Kidney epithelial cell (primary cell): ENCODE measurements at regions not wholly inside any gene's neighbourhood (a gene's known extent, or its start where the extent isn't known, plus 50 kb on each side); places are given as distances from the start of the nearest gene placed in this dataset.
A peak's percentile ranks its signal among the peaks of the same experiment; 100 is the strongest.

Source experiments
- DNase-seq: peaks from one replicate; pipeline ENCODE4 v3.0.0-alpha.2; 2010; ENCODE audit warnings: low read depth
- H3K27me3 ChIP-seq: 2 replicates; pipeline ENCODE4 v1.6.0; 2011; ENCODE audit warnings: low read length; ENCODE audit not compliant: control insufficient read depth, insufficient read depth
- H3K36me3 ChIP-seq: 2 replicates; pipeline ENCODE4 v1.5.1; 2011; ENCODE audit warnings: low read length; ENCODE audit not compliant: control insufficient read depth, insufficient read depth
- H3K4me3 ChIP-seq: 2 replicates; pipeline ENCODE4 v1.5.1; 2011; ENCODE audit warnings: low read depth, mild to moderate bottlenecking, control low read depth, low read length
- TF ChIP-seq, protein P1 (sequence below): IDR thresholded peaks from 2 replicates; pipeline ENCODE4 v1.5.1; 2011; ENCODE audit warnings: mild to moderate bottlenecking, moderate library complexity, low read length, control low read depth, inconsistent platforms; ENCODE audit not compliant: insufficient read depth, poor library complexity, severe bottlenecking

DNA sequence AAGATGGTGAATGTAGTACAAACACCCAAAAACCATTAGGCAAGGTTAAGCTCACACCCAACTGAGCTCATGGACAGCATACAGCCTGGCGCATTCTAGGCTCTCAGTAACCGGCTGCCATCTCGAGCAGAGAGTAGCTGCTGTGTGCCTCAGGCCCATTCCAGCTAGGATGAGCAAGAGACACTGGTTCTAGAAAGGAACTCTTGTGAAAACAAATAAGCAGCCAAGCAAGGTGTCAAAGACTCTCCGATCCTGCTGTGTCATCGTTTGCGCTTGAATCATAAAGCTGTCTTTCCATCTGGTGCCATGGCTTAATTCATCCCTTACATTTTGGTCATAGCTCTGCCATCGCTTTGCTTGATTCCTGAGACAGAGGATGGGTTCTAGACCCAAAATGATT lies 135.4 kb upstream of the MSX2 start:
- Histone ChIP-seq H3K27me3 (no peaks in the 10 kb centered on the region), H3K4me3 (no peak overlapping the region), H3K36me3 (no peaks in the 10 kb centered on the region)
- TF ChIP-seq, protein P1, sequence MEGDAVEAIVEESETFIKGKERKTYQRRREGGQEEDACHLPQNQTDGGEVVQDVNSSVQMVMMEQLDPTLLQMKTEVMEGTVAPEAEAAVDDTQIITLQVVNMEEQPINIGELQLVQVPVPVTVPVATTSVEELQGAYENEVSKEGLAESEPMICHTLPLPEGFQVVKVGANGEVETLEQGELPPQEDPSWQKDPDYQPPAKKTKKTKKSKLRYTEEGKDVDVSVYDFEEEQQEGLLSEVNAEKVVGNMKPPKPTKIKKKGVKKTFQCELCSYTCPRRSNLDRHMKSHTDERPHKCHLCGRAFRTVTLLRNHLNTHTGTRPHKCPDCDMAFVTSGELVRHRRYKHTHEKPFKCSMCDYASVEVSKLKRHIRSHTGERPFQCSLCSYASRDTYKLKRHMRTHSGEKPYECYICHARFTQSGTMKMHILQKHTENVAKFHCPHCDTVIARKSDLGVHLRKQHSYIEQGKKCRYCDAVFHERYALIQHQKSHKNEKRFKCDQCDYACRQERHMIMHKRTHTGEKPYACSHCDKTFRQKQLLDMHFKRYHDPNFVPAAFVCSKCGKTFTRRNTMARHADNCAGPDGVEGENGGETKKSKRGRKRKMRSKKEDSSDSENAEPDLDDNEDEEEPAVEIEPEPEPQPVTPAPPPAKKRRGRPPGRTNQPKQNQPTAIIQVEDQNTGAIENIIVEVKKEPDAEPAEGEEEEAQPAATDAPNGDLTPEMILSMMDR, result no peak
- DNase-seq, result no peak

DNA sequence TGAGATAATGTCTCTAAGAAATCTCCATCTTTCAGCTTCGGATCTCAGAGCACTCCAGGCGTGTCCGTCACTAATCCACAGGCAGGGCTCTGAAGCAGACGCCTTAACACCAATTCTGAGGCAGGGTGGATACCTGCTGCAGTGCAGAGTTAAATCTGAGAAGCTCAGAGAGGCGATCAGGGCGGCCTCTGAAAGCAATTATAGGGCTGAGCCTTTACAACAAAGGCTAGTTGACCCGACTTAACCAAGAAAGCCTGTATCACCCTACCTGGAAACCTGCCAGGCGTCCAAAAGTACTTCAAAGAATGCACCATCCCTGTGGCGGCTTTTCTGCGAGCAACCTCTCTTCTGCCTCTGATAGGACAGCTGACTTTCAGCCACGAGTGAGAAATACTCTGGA lies 134.8 kb upstream of the MSX2 start:
- TF ChIP-seq, protein P1, result no peak
- Histone ChIP-seq H3K36me3 (no peaks in the 10 kb centered on the region), H3K27me3 (no peaks in the 10 kb centered on the region), H3K4me3 (no peak overlapping the region)
- no peak for DNase-seq

DNA sequence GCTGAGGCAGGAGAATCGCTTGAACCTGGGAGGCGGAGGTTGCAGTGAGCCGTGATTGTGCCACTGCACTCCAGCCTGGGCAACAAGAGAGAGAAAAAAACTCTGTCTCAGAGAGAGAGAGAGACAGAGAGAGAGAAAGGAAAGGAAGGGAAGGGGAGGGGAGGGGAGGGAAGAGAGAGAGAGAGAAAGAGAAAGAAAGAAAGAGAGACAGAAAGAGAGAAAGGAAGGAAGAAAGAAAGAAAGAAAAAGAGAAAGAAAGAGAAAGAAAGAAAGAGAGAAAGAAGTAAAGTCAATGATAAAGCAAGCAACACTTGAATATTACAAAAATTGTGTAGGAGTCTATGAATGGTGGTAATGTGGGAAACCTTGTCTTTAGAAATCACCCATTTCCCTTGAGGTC lies 133.6 kb upstream of the MSX2 start:
- no peak overlapping the region for H3K4me3 ChIP-seq
- no peaks in the 10 kb centered on the region for H3K27me3 ChIP-seq
- H3K36me3 ChIP-seq, result no peaks in the 10 kb centered on the region
- TF ChIP-seq, protein P1, result no peak
- DNase-seq, result no peak

DNA sequence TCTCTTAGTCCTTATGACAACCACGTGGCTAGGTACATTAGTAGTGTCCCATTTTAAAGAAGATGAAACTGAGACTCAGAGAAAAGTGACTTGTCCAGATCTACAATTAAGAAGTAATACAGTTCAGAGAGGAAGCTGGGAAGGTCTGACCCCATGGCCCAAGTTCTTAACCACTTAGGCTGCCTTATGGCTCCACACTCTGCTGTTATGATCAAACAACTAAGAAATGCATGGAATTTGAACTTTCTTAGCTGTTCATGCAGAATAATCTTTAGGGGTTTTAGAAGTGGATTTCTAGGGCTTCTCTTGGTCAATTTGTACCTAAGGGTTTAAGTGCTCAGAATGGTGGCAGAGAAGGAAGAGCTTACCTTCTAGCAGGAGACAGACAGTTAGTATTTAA lies 128.0 kb upstream of the MSX2 start:
- DNase-seq, result no peak
- TF ChIP-seq, protein P1, result no peak
- no peaks in the 10 kb centered on the region for H3K27me3 ChIP-seq

DNA sequence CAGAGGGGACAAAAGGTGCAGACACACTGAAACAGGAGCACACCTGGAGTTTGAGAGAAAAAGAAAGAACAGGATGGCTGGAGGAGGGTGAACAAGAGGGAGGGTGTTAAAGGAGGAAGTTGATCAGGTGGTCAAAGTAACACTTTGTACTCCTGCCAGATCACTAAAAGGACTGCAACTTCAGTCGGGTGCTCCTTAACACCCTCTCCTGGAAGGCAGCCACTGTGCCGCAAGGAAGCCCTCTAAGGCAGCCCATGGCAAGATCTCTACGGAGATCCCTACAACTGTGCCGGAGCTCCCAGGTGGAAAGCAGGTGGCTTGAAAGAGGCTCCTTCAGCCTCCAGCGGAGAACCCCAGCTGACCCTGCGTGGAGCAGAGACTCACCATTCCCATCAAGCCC lies 124.4 kb upstream of the MSX2 start:
- no peak for DNase-seq
- Histone ChIP-seq H3K4me3 (no peak overlapping the region), H3K36me3 (no peaks in the 10 kb centered on the region), H3K27me3 (no peaks in the 10 kb centered on the region)
- TF ChIP-seq, protein P1, result no peak

More for the DNA sequence above, 128.0 kb upstream of the MSX2 start:
- no peaks in the 10 kb centered on the region for H3K36me3 ChIP-seq
- no peak overlapping the region for H3K4me3 ChIP-seq

DNA sequence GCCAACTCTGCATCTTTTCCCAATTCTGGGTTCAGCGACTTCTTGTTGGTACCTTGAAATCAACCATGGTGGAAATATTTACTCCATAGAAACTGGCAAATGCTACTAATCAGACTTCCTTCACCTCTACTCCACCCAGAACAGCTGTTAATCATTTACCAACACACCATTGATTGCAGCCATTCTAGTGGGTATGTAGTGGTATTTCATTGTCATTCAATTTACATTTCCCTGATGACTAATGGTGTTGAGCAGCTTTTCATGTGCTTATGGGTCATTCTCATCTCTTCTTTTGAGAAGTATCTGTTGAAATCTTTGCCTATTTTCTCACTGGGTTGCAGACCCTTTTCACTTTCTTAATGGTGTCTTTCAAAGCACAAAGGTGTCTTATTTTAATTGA lies 122.4 kb upstream of the MSX2 start:
- peak; percentile 65 for DNase-seq
- Histone ChIP-seq H3K27me3 (no peaks in the 10 kb centered on the region), H3K4me3 (no peak overlapping the region), H3K36me3 (no peaks in the 10 kb centered on the region)
- TF ChIP-seq, protein P1, result no peak
